OCI-LY7 (cell line): ENCODE measurements at regions not wholly inside any gene's neighbourhood (a gene's known extent, or its start where the extent isn't known, plus 50 kb on each side); places are given as distances from the start of the nearest gene placed in this dataset.

Experiments
- CTCF ChIP-seq: fragments of 200-600 bp; sonication (generic); conservative IDR thresholded peaks from 2 replicates; pipeline ENCODE4 v1.5.1; 2014; ENCODE audit warnings: mild to moderate bottlenecking, antibody characterized with exemption, low read length, moderate library complexity, mixed read lengths
- EZH2phosphoT487 ChIP-seq: fragments of 200-600 bp; sonication (generic); IDR thresholded peaks from 2 replicates; pipeline ENCODE4 v1.6.1; 2018; ENCODE audit warnings: low read depth, borderline replicate concordance, mild to moderate bottlenecking, mixed run types, antibody characterized with exemption, low read length, moderate library complexity, mixed read lengths

GRCh38 chr3:157713101-157713500 lies 209.9 kb upstream of the VEPH1 start:
- TF ChIP-seq CTCF (no peak), EZH2phosphoT487 (no peak)
